GM18870 (cell line): ENCODE measurements at regions not wholly inside any gene's neighbourhood (a gene's known extent, or its start where the extent isn't known, plus 50 kb on each side); places are given as distances from the start of the nearest gene placed in this dataset.

Experiments
- ATAC-seq: cut with Tn5 transposase; IDR thresholded peaks from one replicate; pipeline ENCODE4 v1.9.1; 2021; ENCODE audit warnings: moderate library complexity; ENCODE audit not compliant: unreplicated experiment

GRCh38 chr12:32947206-32948067 lies 50.9 kb upstream of the PKP2 start:
- ATAC-seq, result no peak

- no peak for ATAC-seq
These were observed 50.0 kb upstream of the PKP2 start for GRCh38 chr12:32946504-32947131.
